Body of pancreas (tissue), 4 donors: ENCODE measurements at regions not wholly inside any gene's neighbourhood (a gene's known extent, or its start where the extent isn't known, plus 50 kb on each side); places are given as distances from the start of the nearest gene placed in this dataset.

ENCODE experiments used
- POLR2A ChIP-seq, 3 donors: fragments of 450-650 bp; IDR thresholded peaks; one replicate each; pipeline ENCODE4 v1.6.1; 2016; ENCODE audit warnings: antibody characterized with exemption in 3 of 3, mild to moderate bottlenecking in 2 of 3
- TF ChIP-seq, protein P1 (sequence below), 7 experiments: fragments of 450-650 bp in 4 of 7; fragments of 200-600 bp in 3 of 7; sonication (generic) in 3 of 7; IDR thresholded peaks; one replicate each; pipeline ENCODE4 v1.5.1; 2016 to 2019; ENCODE audit warnings: antibody characterized with exemption in 7 of 7

DNA sequence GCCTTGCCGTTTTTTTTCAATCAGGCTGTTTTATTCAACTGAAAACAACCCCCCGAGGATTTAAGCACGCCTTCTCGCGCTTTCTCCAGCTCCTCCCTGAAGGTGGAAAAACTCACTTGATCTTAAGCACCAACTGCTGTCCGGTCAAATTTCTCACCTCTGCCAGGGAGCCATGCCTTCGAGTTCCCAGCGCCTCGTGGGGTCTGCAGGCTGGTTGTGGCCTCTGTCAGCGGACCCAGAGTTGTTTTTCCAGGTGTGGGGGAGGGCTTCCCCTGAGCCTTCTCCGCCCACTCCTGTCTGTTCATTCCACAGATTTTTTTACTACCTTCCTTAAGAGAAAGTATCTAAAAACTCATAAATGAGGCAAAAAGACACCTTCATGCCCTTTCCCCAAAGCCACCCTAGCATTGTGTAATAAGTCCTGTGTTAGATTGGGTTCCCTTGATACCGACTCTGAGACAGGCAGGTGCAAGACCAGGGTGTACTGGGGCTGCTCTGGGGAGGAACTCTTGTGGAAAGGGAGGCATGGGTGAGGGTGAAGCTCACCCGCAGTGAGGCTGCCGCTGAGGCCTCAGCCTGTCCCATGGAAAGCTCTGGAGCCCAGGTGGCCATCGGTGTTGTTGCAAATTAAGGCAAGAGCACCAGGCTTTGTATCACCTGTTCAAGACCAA lies 101.6 kb downstream of the AXIN2 start:
- TF ChIP-seq, protein P1, sequence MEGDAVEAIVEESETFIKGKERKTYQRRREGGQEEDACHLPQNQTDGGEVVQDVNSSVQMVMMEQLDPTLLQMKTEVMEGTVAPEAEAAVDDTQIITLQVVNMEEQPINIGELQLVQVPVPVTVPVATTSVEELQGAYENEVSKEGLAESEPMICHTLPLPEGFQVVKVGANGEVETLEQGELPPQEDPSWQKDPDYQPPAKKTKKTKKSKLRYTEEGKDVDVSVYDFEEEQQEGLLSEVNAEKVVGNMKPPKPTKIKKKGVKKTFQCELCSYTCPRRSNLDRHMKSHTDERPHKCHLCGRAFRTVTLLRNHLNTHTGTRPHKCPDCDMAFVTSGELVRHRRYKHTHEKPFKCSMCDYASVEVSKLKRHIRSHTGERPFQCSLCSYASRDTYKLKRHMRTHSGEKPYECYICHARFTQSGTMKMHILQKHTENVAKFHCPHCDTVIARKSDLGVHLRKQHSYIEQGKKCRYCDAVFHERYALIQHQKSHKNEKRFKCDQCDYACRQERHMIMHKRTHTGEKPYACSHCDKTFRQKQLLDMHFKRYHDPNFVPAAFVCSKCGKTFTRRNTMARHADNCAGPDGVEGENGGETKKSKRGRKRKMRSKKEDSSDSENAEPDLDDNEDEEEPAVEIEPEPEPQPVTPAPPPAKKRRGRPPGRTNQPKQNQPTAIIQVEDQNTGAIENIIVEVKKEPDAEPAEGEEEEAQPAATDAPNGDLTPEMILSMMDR (IDR thresholded peaks at IDR 0.05), result no peak
- no peak for TF ChIP-seq POLR2A (IDR thresholded peaks at IDR 0.05)
